ENCODE measurements at regions not wholly inside any gene's neighbourhood (a gene's known extent, or its start where the extent isn't known, plus 50 kb on each side); places are given as distances from the start of the nearest gene placed in this dataset.
"Not testable (repeated sequence)": the region's sequence is repeated elsewhere in the genome, so short reads cannot be mapped to it uniquely, and the experiment has no call there.

GRCh38 chr3:110974902-110975301 is 96.7 kb upstream of the NECTIN3 start:
- no peak for DNase-seq

DNA sequence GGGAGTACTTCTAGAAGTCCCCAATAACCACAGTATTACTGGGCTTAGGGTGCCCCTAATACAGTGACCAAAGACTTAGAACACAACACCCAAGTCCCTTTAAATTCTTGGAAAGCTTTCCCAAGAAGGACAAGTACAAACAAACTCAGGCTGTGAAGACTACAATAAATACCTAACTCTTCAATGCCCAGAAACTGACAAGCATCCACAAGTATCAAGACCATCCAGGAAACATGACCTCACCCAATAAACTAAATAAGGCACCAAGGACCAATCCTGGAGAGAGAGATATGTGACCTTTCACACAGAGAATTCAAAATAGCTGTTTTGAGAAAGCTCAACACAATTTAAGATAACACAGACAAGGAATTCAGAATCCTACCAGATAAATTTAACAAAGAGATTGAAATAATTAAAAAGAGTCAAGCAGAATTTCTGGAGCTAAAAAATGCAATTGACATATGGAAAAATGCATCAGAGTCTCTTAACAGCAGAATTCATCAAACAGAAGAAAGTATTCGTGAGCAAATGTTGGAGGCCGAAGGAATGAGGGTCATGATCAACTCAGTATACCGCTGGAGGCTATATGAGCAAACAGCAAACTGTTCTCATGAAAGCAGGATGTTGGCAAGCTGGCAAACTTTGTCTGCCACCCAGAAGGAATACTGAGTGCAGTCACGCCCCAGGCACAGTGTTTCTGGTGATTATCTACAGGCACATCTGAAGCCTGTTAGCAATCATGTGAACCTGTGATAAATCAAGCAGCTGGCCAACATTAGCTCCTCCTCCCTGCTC is 87.0 kb upstream of the NECTIN3 start:
- no peak for DNase-seq

DNA sequence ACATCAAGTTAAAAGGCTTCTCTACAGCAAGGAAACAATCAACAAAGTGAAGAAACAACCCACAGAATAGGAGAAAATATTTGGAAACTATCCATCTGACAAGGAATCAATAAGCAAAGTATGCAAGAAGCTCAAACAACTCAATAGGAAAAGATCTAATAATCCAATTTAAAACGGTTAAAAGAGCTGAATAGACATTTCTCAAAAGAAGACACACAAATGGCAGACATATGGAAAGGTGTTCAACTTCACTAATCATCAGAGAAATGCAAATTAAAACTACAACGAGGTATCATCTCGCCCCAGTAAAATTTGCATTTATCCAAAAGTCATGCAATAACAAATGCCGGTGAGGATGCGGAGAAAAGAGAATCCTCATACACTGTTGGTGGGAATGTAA is 82.2 kb upstream of the NECTIN3 start:
- DNase-seq: no peak

GRCh38 chr3:110995461-110996231 is 76.0 kb upstream of the NECTIN3 start:
- DNase-seq: no peak

DNA sequence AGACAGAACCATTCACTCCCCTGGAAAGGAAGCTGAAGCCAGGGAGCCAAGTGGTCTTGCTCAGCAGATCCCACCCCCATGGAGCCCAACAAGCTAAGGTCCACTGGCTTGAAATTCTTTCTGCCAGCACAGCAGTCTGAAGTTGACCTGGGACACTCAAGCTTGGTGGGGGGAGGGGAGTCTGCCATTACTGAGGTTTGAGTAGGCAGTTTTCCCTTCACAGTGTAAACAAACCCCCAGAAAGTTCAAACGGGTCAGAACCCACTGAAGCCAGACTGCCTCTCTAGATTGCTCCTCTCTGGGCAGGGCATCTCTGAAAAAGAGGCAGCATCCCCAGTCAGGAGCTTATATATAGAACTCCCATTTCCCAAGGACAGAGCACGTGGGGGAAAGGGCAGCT is 72.8 kb upstream of the NECTIN3 start:
- not testable (repeated sequence) for DNase-seq

DNA sequence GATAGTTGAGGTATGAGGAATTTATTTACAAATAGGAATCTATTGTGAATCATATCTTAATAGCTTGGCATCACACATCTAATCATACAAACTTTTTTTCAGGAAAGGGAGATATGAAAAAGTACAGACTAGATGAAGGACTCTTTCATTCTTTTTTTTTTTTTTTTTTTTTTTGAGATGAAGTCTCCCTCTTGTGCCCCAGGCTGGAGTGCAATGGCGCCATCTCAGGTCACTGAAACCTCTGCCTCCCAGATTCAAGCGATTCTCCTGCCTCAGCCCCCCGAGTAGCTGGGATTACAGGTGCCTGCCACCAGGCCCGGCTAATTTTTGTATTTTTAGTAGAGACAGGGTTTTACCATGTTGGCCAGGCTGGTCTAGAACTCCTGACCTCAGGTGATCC is 65.1 kb upstream of the NECTIN3 start:
- not testable (repeated sequence) for DNase-seq

GRCh38 chr3:111012388-111013248 is 59.0 kb upstream of the NECTIN3 start:
- peak in 1 of 2 donors; percentile 3 for DNase-seq

All from CD4-positive, alpha-beta T cell treated with Interleukin-1 beta for 1 hour (primary cell).